PFSK-1 (cell line): ENCODE measurements at regions not wholly inside any gene's neighbourhood (a gene's known extent, or its start where the extent isn't known, plus 50 kb on each side); places are given as distances from the start of the nearest gene placed in this dataset.

ENCODE experiments used
- FOXP2 ChIP-seq: optimal IDR thresholded peaks from 2 replicates; pipeline ENCODE3; 2011; ENCODE audit warnings: borderline replicate concordance, control low read depth, inconsistent platforms; ENCODE audit not compliant: insufficient read depth; ENCODE audit errors: extremely low read length, extremely low read depth
- POLR2AphosphoS5 ChIP-seq: IDR thresholded peaks from 2 replicates; pipeline ENCODE4 v1.6.1; 2012; ENCODE audit warnings: low read depth, mild to moderate bottlenecking, control low read depth, low read length, moderate library complexity
- REST ChIP-seq, 2 experiments: IDR thresholded peaks; 2 replicates each; pipeline versions ENCODE4 v1.6.1 to v1.8.0; 2011 to 2012; ENCODE audit warnings: low read depth in 2 of 2, low read length in 2 of 2, control low read depth in 1 of 2, inconsistent platforms in 1 of 2, mild to moderate bottlenecking in 1 of 2, moderate library complexity in 1 of 2; ENCODE audit not compliant: insufficient read depth in 1 of 2
- SIN3A ChIP-seq: IDR thresholded peaks from 2 replicates; pipeline ENCODE4 v1.6.1; 2012; ENCODE audit warnings: mild to moderate bottlenecking, low read length, moderate library complexity, borderline replicate concordance; ENCODE audit not compliant: insufficient read depth
- TAF1 ChIP-seq: IDR thresholded peaks from 2 replicates; pipeline ENCODE4 v1.6.1; 2012; ENCODE audit warnings: low read length, control low read depth, borderline replicate concordance; ENCODE audit not compliant: insufficient read depth

GRCh38 chr2:45223531-45223930 lies 214.3 kb upstream of the SIX2 start:
- TF ChIP-seq SIN3A (no peak), REST (IDR thresholded peaks at IDR 0.05; ENCODE audit: insufficient read depth in 1 of 2, low read depth in 2 of 2, low read length in 2 of 2) (no peak), TAF1 (no peak), FOXP2 (no peak), POLR2AphosphoS5 (no peak)

- TF ChIP-seq POLR2AphosphoS5 (no peak), SIN3A (no peak), FOXP2 (no peak), TAF1 (no peak), REST (IDR thresholded peaks at IDR 0.05; ENCODE audit: insufficient read depth in 1 of 2, low read depth in 2 of 2, low read length in 2 of 2) (no peak)
Measured at GRCh38 chr2:45220227-45220626, 211.0 kb upstream of the SIX2 start.

- TF ChIP-seq FOXP2: no peak
- TF ChIP-seq TAF1: no peak
- TF ChIP-seq POLR2AphosphoS5: no peak
- no peak for TF ChIP-seq REST (IDR thresholded peaks at IDR 0.05; ENCODE audit: insufficient read depth in 1 of 2, low read depth in 2 of 2, low read length in 2 of 2)
- no peak for TF ChIP-seq SIN3A
Measured at GRCh38 chr2:45218931-45219339, 209.7 kb upstream of the SIX2 start.

- TF ChIP-seq POLR2AphosphoS5: no peak
- no peak for TF ChIP-seq TAF1
- TF ChIP-seq REST (IDR thresholded peaks at IDR 0.05; ENCODE audit: insufficient read depth in 1 of 2, low read depth in 2 of 2, low read length in 2 of 2): no peak
- TF ChIP-seq SIN3A: no peak
- no peak for TF ChIP-seq FOXP2
Measured at GRCh38 chr2:45218297-45218696, 209.0 kb upstream of the SIX2 start.

- TF ChIP-seq TAF1 (no peak), SIN3A (no peak), REST (IDR thresholded peaks at IDR 0.05; ENCODE audit: insufficient read depth in 1 of 2, low read depth in 2 of 2, low read length in 2 of 2) (no peak), POLR2AphosphoS5 (no peak), FOXP2 (no peak)
Measured at GRCh38 chr2:45216118-45216517, 206.9 kb upstream of the SIX2 start.
